Left ventricle myocardium inferior (tissue), 1 donor: ENCODE measurements at regions not wholly inside any gene's neighbourhood (a gene's known extent, or its start where the extent isn't known, plus 50 kb on each side); places are given as distances from the start of the nearest gene placed in this dataset.
"Not testable (repeated sequence)": the region's sequence is repeated elsewhere in the genome, so short reads cannot be mapped to it uniquely, and the experiment has no call there.

Source experiments
- DNase-seq: peaks from one replicate; pipeline ENCODE4 v3.0.0-alpha.2; 2020
- H3K27ac ChIP-seq: fragments of 200-600 bp; replicated peaks from 2 replicates; pipeline ENCODE4 v1.8.0; 2021
- H3K27me3 ChIP-seq: fragments of 200-600 bp; 2 replicates; pipeline ENCODE4 v1.8.0; 2021; ENCODE audit warnings: low read depth
- H3K36me3 ChIP-seq: fragments of 200-600 bp; 2 replicates; pipeline ENCODE4 v1.8.0; 2021
- H3K4me1 ChIP-seq: fragments of 200-600 bp; 2 replicates; pipeline ENCODE4 v1.8.0; 2021
- H3K4me3 ChIP-seq: fragments of 200-600 bp; 2 replicates; pipeline ENCODE4 v1.8.0; 2021; ENCODE audit warnings: mild to moderate bottlenecking, moderate library complexity
- H3K9me3 ChIP-seq: fragments of 200-600 bp; replicated peaks from 2 replicates; pipeline ENCODE4 v1.8.0; 2021
- intact Hi-C: fragments of 100-400 bp; cut with micrococcal nuclease; formaldehyde crosslinking; loops from one replicate; pipeline ENCODE4 v1.11.0; 2022
- TF ChIP-seq, protein P1 (sequence below): fragments of 200-600 bp; IDR thresholded peaks from 2 replicates; pipeline ENCODE4 v1.8.0; 2021; ENCODE audit warnings: antibody characterized with exemption, mild to moderate bottlenecking, borderline replicate concordance
- donor health status: DM: no; HTN: yes; CAD: no; lungs with severe emphysema.

- Histone ChIP-seq H3K27me3 (no peaks in the 10 kb centered on the region), H3K9me3 (peaks cover 9% of the 10 kb centered on the region), H3K27ac (no peak overlapping the region), H3K36me3 (no peaks in the 10 kb centered on the region), H3K4me1 (no peaks in the 10 kb centered on the region), H3K4me3 (no peak overlapping the region)
- TF ChIP-seq, protein P1, sequence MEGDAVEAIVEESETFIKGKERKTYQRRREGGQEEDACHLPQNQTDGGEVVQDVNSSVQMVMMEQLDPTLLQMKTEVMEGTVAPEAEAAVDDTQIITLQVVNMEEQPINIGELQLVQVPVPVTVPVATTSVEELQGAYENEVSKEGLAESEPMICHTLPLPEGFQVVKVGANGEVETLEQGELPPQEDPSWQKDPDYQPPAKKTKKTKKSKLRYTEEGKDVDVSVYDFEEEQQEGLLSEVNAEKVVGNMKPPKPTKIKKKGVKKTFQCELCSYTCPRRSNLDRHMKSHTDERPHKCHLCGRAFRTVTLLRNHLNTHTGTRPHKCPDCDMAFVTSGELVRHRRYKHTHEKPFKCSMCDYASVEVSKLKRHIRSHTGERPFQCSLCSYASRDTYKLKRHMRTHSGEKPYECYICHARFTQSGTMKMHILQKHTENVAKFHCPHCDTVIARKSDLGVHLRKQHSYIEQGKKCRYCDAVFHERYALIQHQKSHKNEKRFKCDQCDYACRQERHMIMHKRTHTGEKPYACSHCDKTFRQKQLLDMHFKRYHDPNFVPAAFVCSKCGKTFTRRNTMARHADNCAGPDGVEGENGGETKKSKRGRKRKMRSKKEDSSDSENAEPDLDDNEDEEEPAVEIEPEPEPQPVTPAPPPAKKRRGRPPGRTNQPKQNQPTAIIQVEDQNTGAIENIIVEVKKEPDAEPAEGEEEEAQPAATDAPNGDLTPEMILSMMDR = no peak
- no peak for DNase-seq
- intact Hi-C loops = no loop called here
Measured at GRCh38 chr5:96101358-96102089, 139.9 kb upstream of the ELL2 start.

DNA sequence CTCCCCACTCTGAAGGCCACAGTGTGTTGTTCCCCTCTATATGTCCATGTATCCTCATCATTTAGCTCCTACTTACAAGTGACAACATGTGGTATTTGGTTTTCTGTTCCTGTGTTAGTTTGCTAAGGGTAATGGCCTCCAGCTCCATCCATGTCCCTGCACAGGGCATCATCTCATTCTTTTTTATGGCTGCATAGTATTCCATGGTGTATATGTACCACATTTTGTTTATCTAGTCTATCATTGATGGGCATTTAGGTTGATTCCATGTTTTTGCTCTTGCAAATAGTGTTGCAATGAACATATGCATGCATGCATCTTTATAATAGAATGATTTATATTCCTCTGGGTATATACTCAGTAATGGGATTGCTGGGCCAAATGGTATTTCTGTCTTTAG is 135.8 kb upstream of the ELL2 start:
- H3K27me3 ChIP-seq, H3K36me3 ChIP-seq, H3K9me3 ChIP-seq, DNase-seq, intact Hi-C loops, H3K4me3 ChIP-seq, H3K27ac ChIP-seq: not testable (repeated sequence)
- peaks cover 20% of the 10 kb centered on the region for H3K4me1 ChIP-seq

- H3K27me3 ChIP-seq = no peaks in the 10 kb centered on the region
- peaks cover 9% of the 10 kb centered on the region for H3K9me3 ChIP-seq
- intact Hi-C loops = no loop called here
- H3K4me3 ChIP-seq = no peak overlapping the region
- no peaks in the 10 kb centered on the region for H3K36me3 ChIP-seq
- peaks cover 20% of the 10 kb centered on the region for H3K4me1 ChIP-seq
- TF ChIP-seq, protein P1 = no peak
- no peak overlapping the region for H3K27ac ChIP-seq
- DNase-seq = no peak
Measured at GRCh38 chr5:96096724-96097123, 135.1 kb upstream of the ELL2 start.

DNA sequence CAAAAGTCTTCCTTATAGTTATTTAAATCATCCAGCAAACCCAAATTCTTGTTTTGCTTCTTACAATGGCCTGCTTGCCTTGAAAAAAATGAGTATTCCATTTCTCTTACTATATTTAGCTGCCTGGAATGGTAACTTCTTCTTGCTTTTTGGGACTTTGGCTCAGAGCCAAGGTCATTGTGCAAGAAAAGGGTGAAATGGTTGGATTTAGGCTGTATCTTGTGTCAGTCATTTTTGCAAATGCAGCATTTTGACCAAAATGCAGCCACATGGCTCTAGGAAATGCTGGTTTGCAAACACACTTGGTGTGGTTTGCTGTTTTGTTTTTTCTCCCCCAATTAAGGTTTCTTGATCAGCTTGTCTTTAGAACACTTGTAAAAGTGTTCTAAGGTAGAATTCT is 133.3 kb upstream of the ELL2 start:
- H3K27ac ChIP-seq = no peak overlapping the region
- no peak overlapping the region for H3K4me3 ChIP-seq
- H3K9me3 ChIP-seq = peaks cover 9% of the 10 kb centered on the region
- peaks cover 20% of the 10 kb centered on the region for H3K4me1 ChIP-seq
- TF ChIP-seq, protein P1 = no peak
- no peaks in the 10 kb centered on the region for H3K27me3 ChIP-seq
- DNase-seq = no peak
- no peaks in the 10 kb centered on the region for H3K36me3 ChIP-seq
- intact Hi-C loops = no loop called here

DNA sequence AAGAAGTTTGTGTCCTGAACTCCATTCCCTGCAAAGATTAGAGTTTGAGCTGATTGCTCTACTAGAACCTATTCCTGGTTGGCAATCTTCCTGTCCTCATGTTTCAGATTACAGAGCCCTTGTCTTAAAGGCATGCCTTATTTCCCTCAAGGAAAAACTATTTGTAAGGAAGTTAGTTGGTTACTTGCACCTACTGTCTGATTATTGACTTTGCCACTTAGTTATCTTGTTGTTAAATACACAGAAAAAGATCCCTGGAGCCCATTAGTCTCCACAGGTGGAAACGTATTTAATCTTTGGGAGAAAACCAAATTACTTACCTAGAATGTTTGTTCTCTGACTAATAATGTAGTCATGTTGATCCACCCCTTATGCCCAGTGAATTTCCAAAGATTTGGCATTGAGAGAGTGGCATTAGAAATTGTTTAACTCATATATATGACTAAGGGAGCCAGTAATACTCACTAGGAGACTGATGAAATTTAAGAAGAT is 132.3 kb upstream of the ELL2 start:
- TF ChIP-seq, protein P1 = no peak
- Histone ChIP-seq H3K4me1 (peaks cover 20% of the 10 kb centered on the region), H3K4me3 (no peak overlapping the region), H3K27ac (no peak overlapping the region), H3K9me3 (peaks cover 9% of the 10 kb centered on the region), H3K36me3 (no peaks in the 10 kb centered on the region), H3K27me3 (no peaks in the 10 kb centered on the region)
- no peak for DNase-seq
- intact Hi-C loops = no loop called here

- Histone ChIP-seq H3K4me1 (peaks cover 20% of the 10 kb centered on the region), H3K27ac (no peak overlapping the region), H3K27me3 (no peaks in the 10 kb centered on the region), H3K36me3 (no peaks in the 10 kb centered on the region), H3K4me3 (no peak overlapping the region), H3K9me3 (peaks cover 9% of the 10 kb centered on the region)
- DNase-seq = no peak
- TF ChIP-seq, protein P1 = no peak
- intact Hi-C loops = no loop called here
Measured at GRCh38 chr5:96093340-96093739, 131.7 kb upstream of the ELL2 start.
